ENCODE measurements at regions not wholly inside any gene's neighbourhood (a gene's known extent, or its start where the extent isn't known, plus 50 kb on each side); places are given as distances from the start of the nearest gene placed in this dataset.

DNA sequence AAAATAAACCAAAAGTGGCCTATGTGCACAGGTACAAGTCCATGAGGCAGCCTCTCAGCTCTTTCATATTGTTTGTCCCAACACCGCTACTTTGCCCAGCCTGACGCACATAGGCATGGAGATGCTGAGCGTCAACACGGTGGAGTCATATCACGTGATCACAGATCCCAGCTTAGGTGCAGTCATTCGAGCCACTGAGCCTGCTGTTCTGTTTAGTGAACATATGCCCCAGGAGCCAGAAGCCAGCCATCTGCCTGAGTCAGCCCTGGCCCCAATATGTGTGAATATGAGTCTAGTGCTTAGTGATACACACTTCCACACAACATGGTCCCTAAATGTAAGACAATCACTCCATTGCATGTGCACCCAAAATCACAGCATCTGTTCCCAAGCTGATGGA is 88.2 kb upstream of the LCLAT1 start:
- TF ChIP-seq, protein P1, sequence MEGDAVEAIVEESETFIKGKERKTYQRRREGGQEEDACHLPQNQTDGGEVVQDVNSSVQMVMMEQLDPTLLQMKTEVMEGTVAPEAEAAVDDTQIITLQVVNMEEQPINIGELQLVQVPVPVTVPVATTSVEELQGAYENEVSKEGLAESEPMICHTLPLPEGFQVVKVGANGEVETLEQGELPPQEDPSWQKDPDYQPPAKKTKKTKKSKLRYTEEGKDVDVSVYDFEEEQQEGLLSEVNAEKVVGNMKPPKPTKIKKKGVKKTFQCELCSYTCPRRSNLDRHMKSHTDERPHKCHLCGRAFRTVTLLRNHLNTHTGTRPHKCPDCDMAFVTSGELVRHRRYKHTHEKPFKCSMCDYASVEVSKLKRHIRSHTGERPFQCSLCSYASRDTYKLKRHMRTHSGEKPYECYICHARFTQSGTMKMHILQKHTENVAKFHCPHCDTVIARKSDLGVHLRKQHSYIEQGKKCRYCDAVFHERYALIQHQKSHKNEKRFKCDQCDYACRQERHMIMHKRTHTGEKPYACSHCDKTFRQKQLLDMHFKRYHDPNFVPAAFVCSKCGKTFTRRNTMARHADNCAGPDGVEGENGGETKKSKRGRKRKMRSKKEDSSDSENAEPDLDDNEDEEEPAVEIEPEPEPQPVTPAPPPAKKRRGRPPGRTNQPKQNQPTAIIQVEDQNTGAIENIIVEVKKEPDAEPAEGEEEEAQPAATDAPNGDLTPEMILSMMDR (IDR thresholded peaks at IDR 0.05) = no peak
- DNase-seq (ENCODE audit: low spot score) = no peak
- ATAC-seq (ENCODE audit: low FRiP score) = no peak

GRCh38 chr2:30359644-30360167 is 87.3 kb upstream of the LCLAT1 start:
- DNase-seq (ENCODE audit: low spot score) = no peak
- ATAC-seq (ENCODE audit: low FRiP score) = no peak
- TF ChIP-seq, protein P1 (IDR thresholded peaks at IDR 0.05) = no peak

- ATAC-seq (ENCODE audit: low FRiP score) (no peak), DNase-seq (ENCODE audit: low spot score) (no peak)
- TF ChIP-seq, protein P1 (IDR thresholded peaks at IDR 0.05) = no peak
Observed at GRCh38 chr2:30361751-30362394, 85.2 kb upstream of the LCLAT1 start.

DNA sequence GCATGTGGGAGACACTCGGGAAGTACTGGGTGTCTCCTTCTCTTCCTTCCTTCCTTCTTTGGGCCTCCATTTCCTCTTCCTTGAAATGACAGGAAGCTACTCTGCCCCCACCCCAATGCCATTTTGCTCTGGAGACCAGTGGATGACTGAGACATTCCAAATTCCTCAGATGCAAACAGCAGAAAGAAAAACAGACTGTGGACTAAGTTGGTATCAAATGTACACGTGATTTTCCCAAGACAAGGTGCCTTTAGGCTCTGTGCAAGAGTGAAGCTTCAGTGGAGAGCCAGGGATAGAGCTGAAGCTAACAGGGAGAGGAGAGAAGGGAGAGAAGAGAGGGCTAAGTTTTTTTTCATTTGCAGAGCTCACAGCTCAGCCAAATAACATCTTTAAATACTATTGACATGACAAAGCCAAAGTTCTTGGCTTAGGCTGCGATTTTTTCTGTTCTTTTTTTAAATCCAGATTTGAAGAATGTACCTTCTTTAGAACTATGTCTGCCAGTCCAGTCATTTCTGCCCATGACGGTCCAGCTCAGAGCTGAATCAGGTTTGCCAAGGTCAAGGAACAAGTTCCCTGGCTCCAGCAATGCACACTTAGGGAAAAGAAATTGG is 84.5 kb upstream of the LCLAT1 start:
- no peak for ATAC-seq (ENCODE audit: low FRiP score)
- no peak for DNase-seq (ENCODE audit: low spot score)
- TF ChIP-seq, protein P1 (IDR thresholded peaks at IDR 0.05) = no peak

GRCh38 chr2:30363406-30363805 is 83.6 kb upstream of the LCLAT1 start:
- TF ChIP-seq, protein P1 (IDR thresholded peaks at IDR 0.05) = no peak
- ATAC-seq (ENCODE audit: low FRiP score) (no peak), DNase-seq (ENCODE audit: low spot score) (no peak)

GRCh38 chr2:30365201-30365600 is 81.8 kb upstream of the LCLAT1 start:
- ATAC-seq (ENCODE audit: low FRiP score) (no peak), DNase-seq (ENCODE audit: low spot score) (no peak)
- TF ChIP-seq, protein P1 (IDR thresholded peaks at IDR 0.05) = no peak

- TF ChIP-seq, protein P1 (IDR thresholded peaks at IDR 0.05) = no peak
- DNase-seq (ENCODE audit: low spot score) = no peak
- ATAC-seq (ENCODE audit: low FRiP score) = no peak
Observed at GRCh38 chr2:30366199-30366691, 80.8 kb upstream of the LCLAT1 start.
